ENCODE measurements at regions not wholly inside any gene's neighbourhood (a gene's known extent, or its start where the extent isn't known, plus 50 kb on each side); places are given as distances from the start of the nearest gene placed in this dataset.
"Not testable (repeated sequence)": the region's sequence is repeated elsewhere in the genome, so short reads cannot be mapped to it uniquely, and the experiment has no call there.

GRCh38 chr12:113534555-113534954 lies 62.9 kb upstream of the LHX5 start:
- Histone ChIP-seq H3K4me3 (no peak overlapping the region), H3K4me1 (no peaks in the 10 kb centered on the region), H3K27me3 (peaks cover 0 to 87% (median 12%) of the 10 kb centered on the region in 4 donors), H3K9me3 (peaks cover 0 to 9% (median 2%) of the 10 kb centered on the region in 4 donors), H3K36me3 (no peaks in the 10 kb centered on the region), H3K27ac (replicated peaks in 1 of 4) (no peak overlapping the region)
- DNase-seq (ENCODE audit: extremely low spot score): no peak
- WGBS: 80% methylated on average over 6 of the region's 6 CpGs
- TF ChIP-seq POLR2A (IDR thresholded peaks at IDR 0.05; ENCODE audit: low read depth) (no peak), POLR2AphosphoS5 (IDR thresholded peaks at IDR 0.05) (no peak), EP300 (IDR thresholded peaks at IDR 0.05) (no peak)
- TF ChIP-seq, protein P1, sequence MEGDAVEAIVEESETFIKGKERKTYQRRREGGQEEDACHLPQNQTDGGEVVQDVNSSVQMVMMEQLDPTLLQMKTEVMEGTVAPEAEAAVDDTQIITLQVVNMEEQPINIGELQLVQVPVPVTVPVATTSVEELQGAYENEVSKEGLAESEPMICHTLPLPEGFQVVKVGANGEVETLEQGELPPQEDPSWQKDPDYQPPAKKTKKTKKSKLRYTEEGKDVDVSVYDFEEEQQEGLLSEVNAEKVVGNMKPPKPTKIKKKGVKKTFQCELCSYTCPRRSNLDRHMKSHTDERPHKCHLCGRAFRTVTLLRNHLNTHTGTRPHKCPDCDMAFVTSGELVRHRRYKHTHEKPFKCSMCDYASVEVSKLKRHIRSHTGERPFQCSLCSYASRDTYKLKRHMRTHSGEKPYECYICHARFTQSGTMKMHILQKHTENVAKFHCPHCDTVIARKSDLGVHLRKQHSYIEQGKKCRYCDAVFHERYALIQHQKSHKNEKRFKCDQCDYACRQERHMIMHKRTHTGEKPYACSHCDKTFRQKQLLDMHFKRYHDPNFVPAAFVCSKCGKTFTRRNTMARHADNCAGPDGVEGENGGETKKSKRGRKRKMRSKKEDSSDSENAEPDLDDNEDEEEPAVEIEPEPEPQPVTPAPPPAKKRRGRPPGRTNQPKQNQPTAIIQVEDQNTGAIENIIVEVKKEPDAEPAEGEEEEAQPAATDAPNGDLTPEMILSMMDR (IDR thresholded peaks at IDR 0.05): no peak
- intact Hi-C loops (cut with DNase I): loop anchor here (10.0 kb wide), 1 partner anchor 370 kb away; no protein-coding TSS in a partner anchor

DNA sequence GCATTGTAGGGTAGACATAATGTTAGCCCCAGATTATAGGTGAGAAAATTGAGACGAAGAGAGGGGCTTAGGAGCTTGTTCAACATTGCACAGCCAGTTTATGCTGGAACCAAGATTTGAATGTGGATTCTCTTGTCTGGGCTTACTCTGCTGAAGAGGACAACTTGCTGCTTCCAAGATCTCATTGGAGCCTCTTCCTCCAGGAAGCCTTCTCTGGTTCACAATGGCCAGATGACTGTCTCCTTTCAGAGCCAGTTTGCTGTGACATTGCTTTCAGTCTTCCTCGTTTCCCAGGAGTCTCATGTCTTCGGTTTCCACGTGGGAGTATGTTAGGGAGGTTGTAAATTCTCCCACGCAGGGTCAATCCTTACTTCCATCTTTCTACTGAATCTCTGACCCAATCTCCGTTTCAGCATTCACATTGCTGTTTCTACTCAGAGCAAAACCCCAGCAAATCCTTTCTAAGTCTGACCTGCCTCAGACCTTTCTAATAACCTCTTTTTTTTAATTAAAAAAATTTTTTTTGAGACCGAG lies 62.2 kb upstream of the LHX5 start:
- WGBS: 65% methylated on average over 7 of the region's 7 CpGs
- H3K27me3 ChIP-seq: peaks cover 0 to 89% (median 12%) of the 10 kb centered on the region in 4 donors
- no peak overlapping the region for H3K27ac ChIP-seq (replicated peaks in 1 of 4)
- no peaks in the 10 kb centered on the region for H3K4me1 ChIP-seq
- H3K36me3 ChIP-seq: no peaks in the 10 kb centered on the region
- no peak for DNase-seq (ENCODE audit: extremely low spot score)
- H3K4me3 ChIP-seq: no peak overlapping the region
- intact Hi-C loops (cut with DNase I): loop anchor here (10.0 kb wide), 1 partner anchor 371 kb away; no protein-coding TSS in a partner anchor
- peaks cover 0 to 3% (median 0%) of the 10 kb centered on the region in 4 donors for H3K9me3 ChIP-seq
- TF ChIP-seq EP300 (IDR thresholded peaks at IDR 0.05): no peak
- TF ChIP-seq, protein P1 (IDR thresholded peaks at IDR 0.05): no peak
- TF ChIP-seq POLR2AphosphoS5 (IDR thresholded peaks at IDR 0.05): no peak
- no peak for TF ChIP-seq POLR2A (IDR thresholded peaks at IDR 0.05; ENCODE audit: low read depth)

- H3K36me3 ChIP-seq: no peaks in the 10 kb centered on the region
- no peak for TF ChIP-seq EP300 (IDR thresholded peaks at IDR 0.05)
- no peak for TF ChIP-seq POLR2AphosphoS5 (IDR thresholded peaks at IDR 0.05)
- no peak for TF ChIP-seq POLR2A (IDR thresholded peaks at IDR 0.05; ENCODE audit: low read depth)
- TF ChIP-seq, protein P1 (IDR thresholded peaks at IDR 0.05): no peak
- intact Hi-C loops (cut with DNase I): loop anchor here (10.0 kb wide), 1 partner anchor 373 kb away; no protein-coding TSS in a partner anchor
- no peaks in the 10 kb centered on the region for H3K4me1 ChIP-seq
- no peaks in the 10 kb centered on the region for H3K9me3 ChIP-seq
- no peak overlapping the region for H3K4me3 ChIP-seq
- WGBS: 63% methylated on average over 12 of the region's 13 CpGs
- peaks cover 0 to 90% (median 12%) of the 10 kb centered on the region in 4 donors for H3K27me3 ChIP-seq
- no peak for DNase-seq (ENCODE audit: extremely low spot score)
- H3K27ac ChIP-seq (replicated peaks in 1 of 4): no peak overlapping the region
These were observed 60.6 kb upstream of the LHX5 start for GRCh38 chr12:113532292-113532691.

DNA sequence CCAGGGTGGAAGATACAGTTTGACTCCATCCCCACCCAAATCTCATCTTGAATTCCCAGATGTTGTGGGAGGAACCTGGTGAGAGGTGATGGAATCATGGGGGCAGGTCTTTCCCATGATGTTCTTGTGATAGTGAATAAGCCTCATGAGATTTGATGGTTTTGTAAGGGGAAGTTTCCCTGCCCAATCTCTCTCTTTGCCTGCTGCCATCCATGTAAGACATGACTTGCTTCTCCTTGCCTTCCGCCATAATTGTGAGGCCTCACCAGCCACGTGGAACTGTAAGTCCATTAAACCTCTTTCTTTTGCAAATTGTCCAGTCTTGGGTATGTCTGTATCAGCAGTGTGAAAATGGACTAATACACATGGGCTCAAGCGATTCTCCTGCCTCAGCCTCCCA lies 59.4 kb upstream of the LHX5 start:
- H3K27me3 ChIP-seq: peaks cover 0 to 90% (median 5%) of the 10 kb centered on the region in 4 donors
- H3K4me1 ChIP-seq; H3K27ac ChIP-seq (replicated peaks in 1 of 4); H3K4me3 ChIP-seq; H3K9me3 ChIP-seq; DNase-seq (ENCODE audit: extremely low spot score); H3K36me3 ChIP-seq: not testable (repeated sequence)
- 83% methylated on average over 3 of the region's 3 CpGs for WGBS
- intact Hi-C loops (cut with DNase I): loop anchor here (10.0 kb wide), 1 partner anchor 374 kb away; no protein-coding TSS in a partner anchor

DNA sequence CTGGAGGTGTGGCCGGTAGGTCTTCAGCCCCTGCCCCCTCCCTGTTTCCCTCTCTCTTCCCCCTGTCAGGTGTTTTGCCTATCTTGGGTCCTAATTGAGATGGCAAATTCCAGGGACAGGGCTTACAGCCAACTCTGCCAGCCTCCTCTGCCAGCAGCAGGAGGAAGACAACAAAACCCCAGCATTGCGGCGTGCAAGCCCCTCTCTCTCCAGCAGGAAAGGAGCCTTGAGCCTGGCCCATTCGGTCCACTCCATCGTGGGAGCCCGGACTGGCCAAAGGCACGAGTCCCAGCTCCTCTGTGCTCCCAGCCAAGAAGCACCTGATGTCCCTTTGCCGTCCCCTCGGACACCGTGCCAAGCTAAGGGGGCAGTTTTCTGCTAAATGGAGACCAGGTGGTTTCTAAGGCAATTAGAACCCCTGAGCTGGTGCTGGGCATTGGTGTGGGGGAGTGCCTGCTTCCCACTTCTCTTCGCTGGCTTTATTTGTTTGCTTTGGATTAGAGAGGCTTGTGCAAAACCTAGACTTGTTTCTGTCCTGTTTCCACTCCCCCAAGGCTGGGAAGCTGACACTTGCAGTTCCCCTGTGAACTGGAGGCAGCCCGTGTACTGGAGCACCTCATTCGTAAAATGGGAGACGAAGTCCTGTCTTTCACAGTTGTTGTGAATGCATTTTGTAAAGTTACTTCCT lies 57.1 kb upstream of the LHX5 start:
- TF ChIP-seq, protein P1 (IDR thresholded peaks at IDR 0.05): no peak
- no peak for TF ChIP-seq POLR2A (IDR thresholded peaks at IDR 0.05; ENCODE audit: low read depth)
- Histone ChIP-seq H3K9me3 (no peaks in the 10 kb centered on the region), H3K4me3 (no peak overlapping the region), H3K4me1 (no peaks in the 10 kb centered on the region), H3K27ac (replicated peaks in 1 of 4) (no peak overlapping the region), H3K36me3 (no peaks in the 10 kb centered on the region), H3K27me3 (peaks cover 0 to 92% (median 4%) of the 10 kb centered on the region in 4 donors)
- DNase-seq (ENCODE audit: extremely low spot score): no peak
- WGBS: 49% methylated on average over 12 of the region's 14 CpGs
- intact Hi-C loops (cut with DNase I): no loop called here

All from esophagus muscularis mucosa (tissue), 4 donors.